Progenitor cell of endocrine pancreas (in vitro differentiated cells): ENCODE measurements at regions not wholly inside any gene's neighbourhood (a gene's known extent, or its start where the extent isn't known, plus 50 kb on each side); places are given as distances from the start of the nearest gene placed in this dataset.

Experiments used
- DNase-seq: peaks from one replicate; pipeline ENCODE4 v3.0.0; 2021; ENCODE audit warnings: low spot score; ENCODE audit not compliant: unreplicated experiment
- H3K27ac Mint-ChIP-seq: 2 replicates; pipeline ENCODE4 v1.8.0; 2021; ENCODE audit warnings: mild to moderate bottlenecking, moderate library complexity, mixed read lengths
- H3K27me3 Mint-ChIP-seq: 2 replicates; pipeline ENCODE4 v1.8.0; 2021; ENCODE audit warnings: mixed read lengths
- H3K36me3 Mint-ChIP-seq: 2 replicates; pipeline ENCODE4 v1.8.0; 2022; ENCODE audit warnings: mixed read lengths; ENCODE audit not compliant: insufficient read depth
- H3K4me1 Mint-ChIP-seq: 2 replicates; pipeline ENCODE4 v1.8.0; 2021; ENCODE audit warnings: low read depth, mixed read lengths
- H3K4me3 Mint-ChIP-seq: 2 replicates; pipeline ENCODE4 v1.8.0; 2021; ENCODE audit warnings: low read depth, mild to moderate bottlenecking, moderate library complexity, mixed read lengths
- H3K9me3 Mint-ChIP-seq: 2 replicates; pipeline ENCODE4 v1.8.0; 2021; ENCODE audit warnings: low read depth, mixed read lengths
- TF ChIP-seq, protein P1 (sequence below): fragments of 200-600 bp; sonication (generic); IDR thresholded peaks from one replicate; pipeline ENCODE4 v1.5.0; 2021; ENCODE audit warnings: antibody characterized with exemption, mild to moderate bottlenecking; ENCODE audit not compliant: unreplicated experiment

DNA sequence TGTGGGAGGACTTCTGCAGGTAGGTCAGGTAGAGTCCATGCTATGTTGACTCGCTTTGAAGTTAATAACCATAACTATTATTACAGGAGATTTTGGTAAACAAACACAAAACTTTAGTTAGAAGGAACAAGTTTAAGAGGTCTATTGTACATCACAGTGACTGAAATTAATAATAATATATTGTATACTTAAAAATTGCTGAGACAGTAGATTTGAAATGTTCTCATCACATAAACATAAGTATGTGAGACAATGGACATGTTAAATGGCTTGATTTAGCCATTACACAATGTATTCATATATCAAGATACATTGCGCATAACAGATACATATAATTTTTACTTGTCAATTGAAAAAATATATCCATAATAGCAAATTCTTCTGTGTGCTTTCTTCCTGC, 91.4 kb upstream of the CD53 start:
- TF ChIP-seq, protein P1, sequence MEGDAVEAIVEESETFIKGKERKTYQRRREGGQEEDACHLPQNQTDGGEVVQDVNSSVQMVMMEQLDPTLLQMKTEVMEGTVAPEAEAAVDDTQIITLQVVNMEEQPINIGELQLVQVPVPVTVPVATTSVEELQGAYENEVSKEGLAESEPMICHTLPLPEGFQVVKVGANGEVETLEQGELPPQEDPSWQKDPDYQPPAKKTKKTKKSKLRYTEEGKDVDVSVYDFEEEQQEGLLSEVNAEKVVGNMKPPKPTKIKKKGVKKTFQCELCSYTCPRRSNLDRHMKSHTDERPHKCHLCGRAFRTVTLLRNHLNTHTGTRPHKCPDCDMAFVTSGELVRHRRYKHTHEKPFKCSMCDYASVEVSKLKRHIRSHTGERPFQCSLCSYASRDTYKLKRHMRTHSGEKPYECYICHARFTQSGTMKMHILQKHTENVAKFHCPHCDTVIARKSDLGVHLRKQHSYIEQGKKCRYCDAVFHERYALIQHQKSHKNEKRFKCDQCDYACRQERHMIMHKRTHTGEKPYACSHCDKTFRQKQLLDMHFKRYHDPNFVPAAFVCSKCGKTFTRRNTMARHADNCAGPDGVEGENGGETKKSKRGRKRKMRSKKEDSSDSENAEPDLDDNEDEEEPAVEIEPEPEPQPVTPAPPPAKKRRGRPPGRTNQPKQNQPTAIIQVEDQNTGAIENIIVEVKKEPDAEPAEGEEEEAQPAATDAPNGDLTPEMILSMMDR = no peak
- peaks cover 5% of the 10 kb centered on the region for H3K4me1 Mint-ChIP-seq
- no peak overlapping the region for H3K4me3 Mint-ChIP-seq
- no peak overlapping the region for H3K27ac Mint-ChIP-seq
- peaks cover 47% of the 10 kb centered on the region for H3K27me3 Mint-ChIP-seq
- H3K9me3 Mint-ChIP-seq = no peaks in the 10 kb centered on the region
- DNase-seq = no peak
- no peaks in the 10 kb centered on the region for H3K36me3 Mint-ChIP-seq

DNA sequence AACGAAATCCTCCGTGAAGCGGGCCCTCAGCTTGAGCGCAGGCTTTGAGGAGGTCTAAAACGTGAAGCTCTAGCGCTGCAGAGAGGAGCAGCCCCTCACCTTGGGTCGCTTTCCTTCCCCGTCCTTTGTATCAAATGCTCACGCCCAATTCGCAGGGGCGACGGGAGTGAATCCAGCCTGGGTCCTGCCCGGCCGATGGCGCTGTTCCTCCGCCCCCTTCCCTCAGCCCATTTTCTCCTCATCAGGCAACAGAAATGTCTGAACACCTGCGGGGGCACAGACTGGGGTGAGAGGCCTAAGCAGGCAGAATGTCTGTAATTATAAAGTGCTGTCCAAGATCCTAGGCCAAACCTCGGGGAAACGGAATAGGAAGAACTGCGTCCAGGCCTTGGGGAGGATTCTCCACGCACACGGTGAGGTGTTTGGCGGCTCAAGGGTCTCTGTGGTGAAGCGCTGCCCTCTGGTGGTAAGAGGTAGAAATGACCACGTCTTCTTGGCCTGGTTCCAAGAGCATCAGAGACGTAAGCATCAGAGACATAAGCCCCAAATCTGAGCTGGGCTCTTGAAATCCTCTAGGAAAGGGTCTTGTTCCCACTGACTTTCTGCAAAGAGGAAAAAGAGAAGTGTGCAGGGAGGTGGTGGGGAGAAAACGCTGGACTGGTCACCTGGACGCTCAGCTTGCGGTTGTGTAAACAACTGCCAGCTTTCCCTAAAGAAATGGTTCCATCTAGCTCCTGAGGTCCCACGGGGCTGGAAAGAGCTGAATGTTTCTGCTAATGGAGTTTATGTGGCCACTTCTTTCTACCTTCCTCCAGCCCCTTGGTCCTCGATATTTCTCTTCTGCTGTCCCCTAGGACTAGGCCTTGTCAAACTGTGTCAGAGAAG, 92.1 kb upstream of the CD53 start:
- TF ChIP-seq, protein P1 = peak; percentile 81
- Mint-ChIP-seq H3K9me3 (no peaks in the 10 kb centered on the region), H3K36me3 (no peaks in the 10 kb centered on the region), H3K27ac (peak overlapping the region; percentile 14), H3K4me1 (peaks cover 5% of the 10 kb centered on the region), H3K27me3 (peaks cover 47% of the 10 kb centered on the region), H3K4me3 (peak overlapping the region; percentile 48)
- DNase-seq = peak; percentile 48

DNA sequence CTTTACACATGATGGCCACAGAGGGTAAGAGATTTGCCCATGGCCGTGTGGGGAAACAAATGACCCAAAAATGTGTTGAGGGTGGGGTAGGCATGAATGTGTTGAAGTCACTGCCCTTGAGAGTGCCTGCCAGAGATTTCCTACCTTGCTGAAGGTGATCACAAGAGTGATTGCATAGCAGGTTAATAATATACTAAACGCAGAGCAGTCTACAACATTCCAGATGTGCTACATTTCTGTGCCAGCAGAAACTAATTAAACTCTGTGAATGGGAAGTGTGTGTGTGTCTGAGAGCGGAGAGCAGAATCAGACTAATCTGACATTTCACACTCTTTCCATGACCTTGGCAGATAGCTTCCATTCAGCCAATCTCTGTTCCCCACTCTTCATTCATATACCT, 93.3 kb upstream of the CD53 start:
- no peaks in the 10 kb centered on the region for H3K9me3 Mint-ChIP-seq
- H3K36me3 Mint-ChIP-seq = no peaks in the 10 kb centered on the region
- H3K27me3 Mint-ChIP-seq = peaks cover 38% of the 10 kb centered on the region
- peaks cover 5% of the 10 kb centered on the region for H3K4me1 Mint-ChIP-seq
- DNase-seq = no peak
- H3K27ac Mint-ChIP-seq = no peak overlapping the region
- TF ChIP-seq, protein P1 = no peak
- no peak overlapping the region for H3K4me3 Mint-ChIP-seq

DNA sequence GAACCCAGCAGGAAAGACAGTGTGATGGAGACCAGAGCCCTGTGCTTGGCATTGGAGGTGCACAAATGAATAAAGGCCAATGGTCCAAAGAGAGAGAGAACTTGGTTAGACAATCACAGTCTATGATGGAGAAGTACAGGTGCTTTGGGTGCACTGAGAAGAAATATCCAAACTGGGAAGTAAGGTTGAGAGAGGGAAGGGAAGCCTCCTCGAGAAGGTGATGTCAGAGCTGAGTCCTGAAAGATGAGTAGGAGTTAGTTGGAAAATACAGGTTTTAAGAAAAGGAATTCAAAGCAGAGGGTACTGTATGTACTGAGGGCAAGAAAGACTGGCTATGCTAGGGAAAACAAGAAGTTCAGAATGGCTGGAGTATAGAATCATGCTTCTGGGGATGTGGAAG, 94.1 kb upstream of the CD53 start:
- Mint-ChIP-seq H3K27ac (no peak overlapping the region), H3K4me1 (peaks cover 5% of the 10 kb centered on the region), H3K27me3 (peaks cover 37% of the 10 kb centered on the region), H3K36me3 (no peaks in the 10 kb centered on the region), H3K4me3 (no peak overlapping the region), H3K9me3 (no peaks in the 10 kb centered on the region)
- TF ChIP-seq, protein P1 = no peak
- DNase-seq = no peak

DNA sequence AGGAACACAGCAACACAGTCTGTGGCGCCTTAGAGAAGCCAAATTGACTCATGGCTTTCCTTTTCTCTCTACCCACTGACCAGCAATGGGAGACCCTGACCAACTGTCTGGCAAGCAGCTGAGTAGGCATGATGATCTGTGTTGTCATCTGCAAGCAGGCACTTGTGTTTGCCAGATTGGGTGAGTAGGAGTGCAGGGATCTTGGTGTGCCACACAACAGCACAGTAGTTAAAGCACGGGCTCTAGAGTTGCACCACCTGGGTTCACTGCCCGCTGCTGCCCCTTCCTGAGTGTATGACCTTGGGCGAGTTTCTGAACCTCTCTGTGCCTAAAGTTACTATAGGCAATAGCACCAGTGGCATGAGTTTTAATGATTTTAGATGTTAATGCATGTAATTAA, 95.7 kb upstream of the CD53 start:
- H3K36me3 Mint-ChIP-seq = no peaks in the 10 kb centered on the region
- peaks cover 4% of the 10 kb centered on the region for H3K9me3 Mint-ChIP-seq
- TF ChIP-seq, protein P1 = no peak
- no peak overlapping the region for H3K4me3 Mint-ChIP-seq
- H3K27me3 Mint-ChIP-seq = peaks cover 48% of the 10 kb centered on the region
- H3K27ac Mint-ChIP-seq = no peak overlapping the region
- peaks cover 5% of the 10 kb centered on the region for H3K4me1 Mint-ChIP-seq
- no peak for DNase-seq
